IMR-90 (cell line): ENCODE measurements at regions not wholly inside any gene's neighbourhood (a gene's known extent, or its start where the extent isn't known, plus 50 kb on each side); places are given as distances from the start of the nearest gene placed in this dataset.

Experiments used
- ATAC-seq: fragments of 200-7000 bp; cut with Tn5 transposase; 2 replicates; pipeline ENCODE4 v1.9.1; 2020; ENCODE audit warnings: low read depth, mild to moderate bottlenecking, moderate library complexity
- BruUV-seq: library from RNA; stranded (reverse); fragments of 400-500 nt; replicated peaks from 2 replicates; lab custom pipeline; 2021; lab: Mats Ljungman, UMichigan
- CTCF ChIA-PET: fragments of 300-600 bp; formaldehyde crosslinking; extraction: SDS; loops from one replicate; lab custom pipeline; 2021; ENCODE audit warnings: antibody characterized with exemption; lab: Yijun Ruan, JAX
- POLR2A ChIA-PET: fragments of 300-600 bp; sonication (Branson Sonifier 250); formaldehyde crosslinking; loops from one replicate; lab custom pipeline; 2022; ENCODE audit warnings: antibody characterized with exemption; ENCODE audit not compliant: unreplicated experiment; lab: Charles Lee
- DNase-seq: peaks from one replicate; pipeline ENCODE4 v3.0.0; 2013
- H2AFZ ChIP-seq: replicated peaks from 2 replicates; pipeline ENCODE3; 2013; ENCODE audit warnings: low read length, mild to moderate bottlenecking; ENCODE audit not compliant: poor library complexity
- H2AK5ac ChIP-seq: 2 replicates; pipeline ENCODE4 v1.6.1; 2013; ENCODE audit warnings: low read depth, low read length, inconsistent platforms
- H2AK9ac ChIP-seq: replicated peaks from 2 replicates; pipeline ENCODE3; 2013; ENCODE audit warnings: mild to moderate bottlenecking, low read depth, low read length, moderate library complexity; ENCODE audit not compliant: poor library complexity
- H2BK120ac ChIP-seq: 2 replicates; pipeline ENCODE4 v1.6.1; 2013; ENCODE audit warnings: low read depth, low read length, inconsistent platforms
- H2BK15ac ChIP-seq: 3 replicates; pipeline ENCODE4 v1.6.1; 2013; ENCODE audit warnings: low read depth, low read length, inconsistent platforms
- H2BK20ac ChIP-seq: 2 replicates; pipeline ENCODE4 v1.6.1; 2013; ENCODE audit warnings: low read depth, mild to moderate bottlenecking, inconsistent platforms, low read length, moderate library complexity
- H2BK5ac ChIP-seq: 2 replicates; pipeline ENCODE4 v1.6.1; 2013; ENCODE audit warnings: mild to moderate bottlenecking, low read depth, low read length, inconsistent platforms; ENCODE audit not compliant: poor library complexity, severe bottlenecking
- H3K14ac ChIP-seq: replicated peaks from 2 replicates; pipeline ENCODE4 v1.6.1; 2013; ENCODE audit warnings: low read depth, low read length, inconsistent platforms
- H3K18ac ChIP-seq: 2 replicates; pipeline ENCODE4 v1.6.1; 2013; ENCODE audit warnings: low read depth, low read length, control low read depth
- H3K23ac ChIP-seq: 2 replicates; pipeline ENCODE4 v1.6.1; 2013; ENCODE audit warnings: low read depth, low read length, inconsistent platforms
- H3K27ac ChIP-seq: 2 replicates; pipeline ENCODE4 v1.5.1; 2013; ENCODE audit warnings: mild to moderate bottlenecking, control low read depth, low read length; ENCODE audit not compliant: insufficient read depth
- H3K27me3 ChIP-seq: 2 replicates; pipeline ENCODE4 v1.6.1; 2013; ENCODE audit warnings: low read length; ENCODE audit not compliant: control insufficient read depth, insufficient read depth
- H3K36me3 ChIP-seq: 2 replicates; pipeline ENCODE4 v1.6.1; 2013; ENCODE audit warnings: low read length, mixed read lengths; ENCODE audit not compliant: control insufficient read depth, insufficient read depth
- H3K4ac ChIP-seq: 2 replicates; pipeline ENCODE4 v1.6.1; 2013; ENCODE audit warnings: low read depth, low read length, inconsistent platforms
- H3K4me1 ChIP-seq: 2 replicates; pipeline ENCODE4 v1.6.1; 2013; ENCODE audit warnings: low read length, mixed read lengths; ENCODE audit not compliant: control insufficient read depth, insufficient read depth
- H3K4me2 ChIP-seq: 2 replicates; pipeline ENCODE4 v1.6.1; 2013; ENCODE audit warnings: low read depth, mild to moderate bottlenecking, control low read depth, low read length, moderate library complexity
- H3K4me3 ChIP-seq: 2 replicates; pipeline ENCODE4 v1.5.1; 2013; ENCODE audit warnings: low read depth, mild to moderate bottlenecking, control low read depth, low read length, moderate library complexity; ENCODE audit not compliant: insufficient read depth
- H3K56ac ChIP-seq: 2 replicates; pipeline ENCODE4 v1.6.1; 2013; ENCODE audit warnings: low read length, inconsistent platforms; ENCODE audit not compliant: insufficient read depth; ENCODE audit errors: extremely low read depth
- H3K79me1 ChIP-seq, 2 experiments: 2 replicates each; pipeline ENCODE4 v1.6.1; 2013; ENCODE audit warnings: low read length in 2 of 2, inconsistent platforms in 1 of 2, low read depth in 1 of 2
- H3K9ac ChIP-seq: 2 replicates; pipeline ENCODE4 v1.6.1; 2013; ENCODE audit warnings: low read depth, low read length, control low read depth
- H3K9me1 ChIP-seq: 2 replicates; pipeline ENCODE4 v1.6.1; 2013; ENCODE audit warnings: low read length, inconsistent platforms; ENCODE audit not compliant: insufficient read depth
- H3K9me3 ChIP-seq: 2 replicates; pipeline ENCODE4 v1.6.1; 2013; ENCODE audit warnings: low read length; ENCODE audit not compliant: control insufficient read depth, insufficient read depth
- H4K20me1 ChIP-seq: 2 replicates; pipeline ENCODE4 v1.6.1; 2013; ENCODE audit warnings: low read length, inconsistent platforms; ENCODE audit not compliant: insufficient read depth
- H4K5ac ChIP-seq: 2 replicates; pipeline ENCODE4 v1.6.1; 2013; ENCODE audit warnings: mild to moderate bottlenecking, low read depth, low read length, control low read depth
- H4K8ac ChIP-seq, 2 experiments: 2 replicates each; pipeline ENCODE4 v1.6.1; 2013; ENCODE audit warnings: low read depth in 2 of 2, low read length in 2 of 2, control low read depth in 1 of 2, inconsistent platforms in 1 of 2
- H4K91ac ChIP-seq: 2 replicates; pipeline ENCODE4 v1.6.1; 2013; ENCODE audit warnings: low read depth, low read length, inconsistent platforms; ENCODE audit not compliant: insufficient read depth
- CEBPB ChIP-seq: IDR thresholded peaks from 2 replicates; pipeline ENCODE4 v1.6.1; 2012; ENCODE audit warnings: low read depth, low read length, improper control_type of control experiment
- MAFK ChIP-seq: IDR thresholded peaks from 2 replicates; pipeline ENCODE4 v1.6.1; 2012; ENCODE audit warnings: low read depth, low read length, improper control_type of control experiment
- MAZ ChIP-seq: IDR thresholded peaks from 2 replicates; pipeline ENCODE4 v1.6.1; 2012; ENCODE audit warnings: low read depth, mild to moderate bottlenecking, low read length, improper control_type of control experiment, moderate library complexity, borderline replicate concordance
- MXI1 ChIP-seq: IDR thresholded peaks from 2 replicates; pipeline ENCODE4 v1.6.1; 2012; ENCODE audit warnings: low read depth, mild to moderate bottlenecking, low read length, moderate library complexity, borderline replicate concordance
- NFE2L2 ChIP-seq: fragments of 150-350 bp; IDR thresholded peaks from 2 replicates; pipeline ENCODE4 v1.6.1; 2016; ENCODE audit warnings: low read depth, mild to moderate bottlenecking, low read length
- RAD21 ChIP-seq: IDR thresholded peaks from 2 replicates; pipeline ENCODE4 v1.6.1; 2012; ENCODE audit warnings: low read length, improper control_type of control experiment
- RFX5 ChIP-seq: IDR thresholded peaks from 2 replicates; pipeline ENCODE4 v1.8.0; 2012; ENCODE audit warnings: low read depth, mild to moderate bottlenecking, low read length, moderate library complexity
- WGBS, 2 experiments: methylation state at CpG; one replicate each; pipeline versions ENCODE4 v1.1.5 to v1.1.7; 2013; ENCODE audit warnings: missing lambda C conversion rate in 2 of 2; ENCODE audit not compliant: insufficient read length in 1 of 2; ENCODE audit errors: extremely low coverage in 2 of 2; 5-methylcytosine and 5-hydroxymethylcytosine counted together
- dilution Hi-C: fragments of 300-500 bp; cut with HindIII; formaldehyde crosslinking; loops from one replicate; pipeline ENCODE4 v1.14.3; 2018; ENCODE audit warnings: low sequenced_read_pairs; ENCODE audit not compliant: unreplicated experiment
- in situ Hi-C: fragments of 300-500 bp; cut with MboI; formaldehyde crosslinking; loops from 3 replicates; pipeline ENCODE4 v1.14.3; 2019; ENCODE audit warnings: low sequenced_read_pairs, inconsistent platforms, mixed read lengths
- intact Hi-C: fragments of 100-400 bp; cut with micrococcal nuclease; formaldehyde crosslinking; loops from 2 replicates; pipeline ENCODE4 v1.10.0; 2022
- TF ChIP-seq, protein P1 (sequence below): fragments of 150-350 bp; IDR thresholded peaks from 2 replicates; pipeline ENCODE4 v1.6.1; 2016; ENCODE audit warnings: low read depth, mild to moderate bottlenecking, low read length, moderate library complexity, borderline replicate concordance

DNA sequence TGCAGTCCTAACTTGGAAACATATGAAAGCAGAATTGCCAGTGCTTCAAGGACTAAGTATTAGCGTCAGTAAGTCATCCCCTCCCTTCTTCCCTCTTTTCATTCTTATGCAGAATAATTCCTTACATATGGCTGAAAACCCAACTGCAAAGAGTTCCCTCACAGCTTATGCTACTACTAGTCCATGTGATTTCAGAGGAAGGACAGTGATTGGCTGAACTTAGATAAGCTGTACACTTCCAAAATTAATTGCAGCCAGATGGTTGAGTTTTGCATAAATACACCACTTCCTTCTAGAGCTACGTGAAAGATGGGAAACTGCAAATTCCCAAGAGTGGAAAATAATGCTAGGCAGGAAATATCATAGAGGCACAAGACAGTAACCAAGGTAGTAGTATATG lies 730.4 kb downstream of the OLFM4 start:
- POLR2A ChIA-PET = no interaction called here
- Histone ChIP-seq H4K5ac (no peak overlapping the region), H3K18ac (no peak overlapping the region), H2AFZ (no peak overlapping the region), H2BK5ac (no peak overlapping the region), H3K23ac (no peak overlapping the region), H2AK9ac (no peak overlapping the region), H3K9me3 (peaks cover 12% of the 10 kb centered on the region), H3K27ac (no peak overlapping the region), H2AK5ac (no peak overlapping the region), H2BK120ac (no peak overlapping the region), H3K4me3 (no peak overlapping the region), H4K8ac (no peak overlapping the region), H3K27me3 (no peaks in the 10 kb centered on the region), H3K9me1 (no peaks in the 10 kb centered on the region), H4K20me1 (no peaks in the 10 kb centered on the region), H4K91ac (no peak overlapping the region), H3K4me2 (no peak overlapping the region), H3K56ac (no peak overlapping the region), H2BK15ac (no peak overlapping the region), H3K4me1 (no peaks in the 10 kb centered on the region), H3K79me1 (no peaks in the 10 kb centered on the region), H3K14ac (no peak overlapping the region), H3K36me3 (no peaks in the 10 kb centered on the region), H3K9ac (no peak overlapping the region), H2BK20ac (no peak overlapping the region), H3K4ac (no peak overlapping the region)
- TF ChIP-seq MAZ (no peak), MAFK (no peak), RFX5 (no peak), MXI1 (no peak), CEBPB (no peak), RAD21 (no peak), NFE2L2 (no peak)
- TF ChIP-seq, protein P1, sequence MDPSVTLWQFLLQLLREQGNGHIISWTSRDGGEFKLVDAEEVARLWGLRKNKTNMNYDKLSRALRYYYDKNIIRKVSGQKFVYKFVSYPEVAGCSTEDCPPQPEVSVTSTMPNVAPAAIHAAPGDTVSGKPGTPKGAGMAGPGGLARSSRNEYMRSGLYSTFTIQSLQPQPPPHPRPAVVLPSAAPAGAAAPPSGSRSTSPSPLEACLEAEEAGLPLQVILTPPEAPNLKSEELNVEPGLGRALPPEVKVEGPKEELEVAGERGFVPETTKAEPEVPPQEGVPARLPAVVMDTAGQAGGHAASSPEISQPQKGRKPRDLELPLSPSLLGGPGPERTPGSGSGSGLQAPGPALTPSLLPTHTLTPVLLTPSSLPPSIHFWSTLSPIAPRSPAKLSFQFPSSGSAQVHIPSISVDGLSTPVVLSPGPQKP = no peak
- dilution Hi-C loops = no loop called here
- ATAC-seq = no peak
- in situ Hi-C loops = no loop called here
- no CpG with 5 or more reads among the region's 2 CpGs for WGBS, 2 experiments
- intact Hi-C loops = no loop called here
- CTCF ChIA-PET = no interaction called here
- no peak for DNase-seq
- no TSS peak for BruUV-seq
